Natural killer cell (primary cell): ENCODE measurements at regions not wholly inside any gene's neighbourhood (a gene's known extent, or its start where the extent isn't known, plus 50 kb on each side); places are given as distances from the start of the nearest gene placed in this dataset.

Source experiments
- ATAC-seq, 3 donors: fragments of 150-1000 bp in 2 of 3; fragments of 200-7000 bp in 1 of 3; cut with Tn5 transposase; 1 replicate in 1 of 3; 2 replicates in 2 of 3; pipeline ENCODE4 v1.10.0; 2021; ENCODE audit warnings: mild to moderate bottlenecking in 2 of 3, moderate library complexity in 2 of 3
- DNase-seq, 2 donors: peaks; one replicate each; pipeline versions ENCODE4 v3.0.0 to v3.0.0-alpha.2; 2013 to 2021; ENCODE audit warnings: mixed read lengths in 1 of 2
- H3K27ac ChIP-seq: one replicate; pipeline ENCODE4 v1.5.1; 2013; ENCODE audit warnings: mild to moderate bottlenecking, low read length
- H3K27me3 ChIP-seq: one replicate; pipeline ENCODE4 v1.6.1; 2013; ENCODE audit warnings: low read length; ENCODE audit not compliant: control insufficient read depth, insufficient read depth
- H3K36me3 ChIP-seq: one replicate; pipeline ENCODE4 v1.6.1; 2013; ENCODE audit warnings: low read length; ENCODE audit not compliant: control insufficient read depth, insufficient read depth
- H3K4me1 ChIP-seq: one replicate; pipeline ENCODE4 v1.6.1; 2013; ENCODE audit warnings: low read length; ENCODE audit not compliant: control insufficient read depth, insufficient read depth
- H3K4me3 ChIP-seq: one replicate; pipeline ENCODE4 v1.5.1; 2013; ENCODE audit warnings: low read length
- H3K9me3 ChIP-seq: one replicate; pipeline ENCODE4 v1.6.1; 2013; ENCODE audit warnings: low read length; ENCODE audit not compliant: control insufficient read depth, insufficient read depth
- H3K27ac Mint-ChIP-seq, 2 donors: one replicate each; pipeline ENCODE4 v1.8.0; 2022; ENCODE audit warnings: mild to moderate bottlenecking in 2 of 2, mixed read lengths in 2 of 2, moderate library complexity in 1 of 2
- H3K27me3 Mint-ChIP-seq, 2 donors: one replicate each; pipeline ENCODE4 v1.8.0; 2022; ENCODE audit warnings: low read depth in 2 of 2, mixed read lengths in 2 of 2
- H3K36me3 Mint-ChIP-seq: one replicate; pipeline ENCODE4 v1.8.0; 2022; ENCODE audit warnings: mixed read lengths
- H3K4me1 Mint-ChIP-seq, 2 donors: one replicate each; pipeline ENCODE4 v1.8.0; 2022; ENCODE audit warnings: mixed read lengths in 2 of 2
- H3K4me3 Mint-ChIP-seq: one replicate; pipeline ENCODE4 v1.8.0; 2022; ENCODE audit warnings: mild to moderate bottlenecking, moderate library complexity, mixed read lengths
- H3K9me3 Mint-ChIP-seq, 2 donors: one replicate each; pipeline ENCODE4 v1.8.0; 2022; ENCODE audit warnings: mixed read lengths in 2 of 2
- CTCF ChIP-seq: fragments of 200-600 bp; IDR thresholded peaks from one replicate; pipeline ENCODE4 v1.8.0; 2022; ENCODE audit warnings: antibody characterized with exemption
- WGBS: methylation state at CpG from one replicate; pipeline ENCODE4 v1.1.7; 2013; ENCODE audit warnings: missing lambda C conversion rate; ENCODE audit not compliant: insufficient coverage; 5-methylcytosine and 5-hydroxymethylcytosine counted together
- intact Hi-C: fragments of 100-400 bp; cut with micrococcal nuclease; formaldehyde crosslinking; loops from one replicate; pipeline ENCODE4 v1.14.2; 2022

GRCh38 chr6:103122766-103123601 lies 1729.5 kb downstream of the GRIK2 start:
- Histone ChIP-seq H3K9me3 (no peaks in the 10 kb centered on the region), H3K4me1 (no peaks in the 10 kb centered on the region), H3K27me3 (no peaks in the 10 kb centered on the region), H3K36me3 (no peaks in the 10 kb centered on the region), H3K27ac (no peak overlapping the region), H3K4me3 (no peak overlapping the region)
- Mint-ChIP-seq H3K9me3 (peaks cover 4 to 15% of the 10 kb centered on the region in 2 donors), H3K4me1 (no peaks in the 10 kb centered on the region), H3K4me3 (no peak overlapping the region), H3K36me3 (no peaks in the 10 kb centered on the region), H3K27ac (no peak overlapping the region), H3K27me3 (no peaks in the 10 kb centered on the region)
- DNase-seq (no peak), ATAC-seq (no peak)
- TF ChIP-seq CTCF: no peak
- intact Hi-C loops: no loop called here
- WGBS: 35% methylated on average over 10 of the region's 10 CpGs

GRCh38 chr6:103119056-103119455 lies 1725.5 kb downstream of the GRIK2 start:
- no peak overlapping the region for H3K27ac ChIP-seq
- no peak for TF ChIP-seq CTCF
- intact Hi-C loops: no loop called here
- no peaks in the 10 kb centered on the region for H3K4me1 Mint-ChIP-seq
- no peaks in the 10 kb centered on the region for H3K36me3 Mint-ChIP-seq
- no peak overlapping the region for H3K27ac Mint-ChIP-seq
- peaks cover 3 to 7% of the 10 kb centered on the region in 2 donors for H3K9me3 Mint-ChIP-seq
- no peaks in the 10 kb centered on the region for H3K27me3 ChIP-seq
- H3K4me1 ChIP-seq: no peaks in the 10 kb centered on the region
- H3K4me3 Mint-ChIP-seq: no peak overlapping the region
- no peaks in the 10 kb centered on the region for H3K27me3 Mint-ChIP-seq
- DNase-seq: no peak
- no peaks in the 10 kb centered on the region for H3K36me3 ChIP-seq
- ATAC-seq: no peak
- H3K9me3 ChIP-seq: no peaks in the 10 kb centered on the region
- WGBS: 47% methylated on average over 1 of the region's 3 CpGs
- H3K4me3 ChIP-seq: no peak overlapping the region

- Mint-ChIP-seq H3K9me3 (peaks cover 5 to 8% of the 10 kb centered on the region in 2 donors), H3K27me3 (no peaks in the 10 kb centered on the region), H3K4me3 (no peak overlapping the region), H3K27ac (no peak overlapping the region), H3K4me1 (no peaks in the 10 kb centered on the region), H3K36me3 (no peaks in the 10 kb centered on the region)
- ATAC-seq (no peak), DNase-seq (no peak)
- Histone ChIP-seq H3K4me3 (no peak overlapping the region), H3K9me3 (no peaks in the 10 kb centered on the region), H3K36me3 (no peaks in the 10 kb centered on the region), H3K27me3 (no peaks in the 10 kb centered on the region), H3K27ac (no peak overlapping the region), H3K4me1 (no peaks in the 10 kb centered on the region)
- TF ChIP-seq CTCF: no peak
- intact Hi-C loops: no loop called here
- 75% methylated on average over 1 of the region's 1 CpG for WGBS
These were observed 1721.1 kb downstream of the GRIK2 start for GRCh38 chr6:103114582-103114981.

GRCh38 chr6:103113416-103113815 lies 1719.9 kb downstream of the GRIK2 start:
- H3K27ac ChIP-seq: no peak overlapping the region
- H3K27ac Mint-ChIP-seq: no peak overlapping the region
- no peaks in the 10 kb centered on the region for H3K4me1 ChIP-seq
- no peaks in the 10 kb centered on the region for H3K36me3 Mint-ChIP-seq
- no peaks in the 10 kb centered on the region for H3K27me3 Mint-ChIP-seq
- no peaks in the 10 kb centered on the region for H3K27me3 ChIP-seq
- WGBS: no CpG with 5 or more reads among the region's 1 CpG
- no peaks in the 10 kb centered on the region for H3K9me3 ChIP-seq
- H3K4me3 ChIP-seq: no peak overlapping the region
- TF ChIP-seq CTCF: no peak
- ATAC-seq (no peak), DNase-seq (no peak)
- no peak overlapping the region for H3K4me3 Mint-ChIP-seq
- H3K4me1 Mint-ChIP-seq: no peaks in the 10 kb centered on the region
- intact Hi-C loops: no loop called here
- peaks cover 5 to 8% of the 10 kb centered on the region in 2 donors for H3K9me3 Mint-ChIP-seq
- H3K36me3 ChIP-seq: no peaks in the 10 kb centered on the region
